ENCODE measurements at regions not wholly inside any gene's neighbourhood (a gene's known extent, or its start where the extent isn't known, plus 50 kb on each side); places are given as distances from the start of the nearest gene placed in this dataset.

DNA sequence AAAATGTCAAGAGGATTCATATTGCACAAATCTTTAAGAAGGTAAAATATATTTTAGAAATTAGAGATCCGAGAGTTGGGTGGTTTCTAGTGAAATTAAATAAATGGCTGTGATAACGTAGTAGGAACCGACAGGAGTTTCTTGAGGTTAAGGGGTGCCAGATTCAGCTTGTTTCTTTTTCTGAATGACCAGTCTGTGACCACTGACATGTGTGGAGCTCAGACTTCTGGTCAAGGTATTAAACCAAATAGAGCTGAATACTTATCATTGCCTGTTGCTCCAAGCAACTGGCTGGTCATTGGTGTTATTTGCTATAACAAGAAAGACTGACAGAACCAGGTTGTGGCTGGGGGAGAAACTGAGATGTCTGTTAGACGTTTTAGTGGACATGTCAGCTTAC is 408.2 kb upstream of the HS6ST1 start:
- DNase-seq, result no peak

DNA sequence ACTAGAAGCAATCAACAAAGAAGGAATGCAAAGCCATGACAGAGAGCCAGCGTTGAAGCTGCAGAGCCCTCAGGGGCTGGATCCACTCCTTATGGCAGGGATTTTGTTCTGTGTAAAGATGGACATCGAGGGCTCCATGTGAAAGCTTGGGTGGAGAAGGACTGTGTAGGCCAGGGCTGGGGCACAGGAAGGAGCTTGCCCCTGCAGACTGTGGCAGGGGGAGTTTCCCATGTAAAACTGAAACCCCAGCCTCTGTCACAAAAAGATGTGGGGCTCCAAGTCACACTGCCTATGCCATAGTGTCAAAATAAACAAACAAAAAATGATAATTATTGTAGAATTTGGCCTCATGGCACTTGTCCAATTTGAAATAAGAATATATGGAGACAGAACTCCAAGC is 408.7 kb upstream of the HS6ST1 start:
- no peak for DNase-seq

DNA sequence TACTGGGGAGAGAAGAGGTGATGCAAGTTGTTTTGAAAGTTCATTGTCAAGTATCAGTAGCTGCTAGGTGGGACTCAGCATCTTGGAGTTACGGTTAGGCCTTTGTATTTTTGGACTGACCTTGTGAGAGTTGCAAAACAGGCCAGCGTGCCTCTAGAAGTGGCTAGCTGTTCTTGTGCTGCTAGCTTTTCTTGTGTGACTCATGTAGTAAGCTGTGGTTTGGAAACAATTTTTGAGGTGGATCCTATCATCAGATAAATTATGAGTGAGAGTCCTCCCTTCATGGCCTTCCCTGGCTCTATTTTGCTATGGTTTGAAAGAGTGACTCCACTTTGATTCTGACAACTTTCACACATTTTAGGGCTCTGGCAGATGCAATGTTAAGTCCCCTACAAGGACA is 409.2 kb upstream of the HS6ST1 start:
- DNase-seq, result no peak

DNA sequence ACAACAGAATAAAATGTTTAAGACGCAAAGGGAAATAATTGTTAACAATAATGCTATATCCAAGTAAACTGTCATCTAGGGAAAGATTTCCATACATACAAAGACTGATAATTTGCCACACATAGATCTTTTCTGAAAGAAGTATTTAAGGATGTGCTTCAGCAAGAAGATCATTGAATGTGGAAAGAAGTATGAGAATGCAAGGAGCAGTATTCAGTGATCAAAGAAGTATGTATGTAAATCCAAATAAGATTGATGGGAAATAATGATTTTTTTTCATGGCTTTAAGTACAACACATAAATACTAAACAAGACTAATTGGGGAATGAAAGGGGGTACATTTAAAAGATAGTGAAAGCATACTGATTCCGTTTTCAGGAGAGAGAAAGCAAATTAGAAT is 410.4 kb upstream of the HS6ST1 start:
- DNase-seq, result no peak

DNA sequence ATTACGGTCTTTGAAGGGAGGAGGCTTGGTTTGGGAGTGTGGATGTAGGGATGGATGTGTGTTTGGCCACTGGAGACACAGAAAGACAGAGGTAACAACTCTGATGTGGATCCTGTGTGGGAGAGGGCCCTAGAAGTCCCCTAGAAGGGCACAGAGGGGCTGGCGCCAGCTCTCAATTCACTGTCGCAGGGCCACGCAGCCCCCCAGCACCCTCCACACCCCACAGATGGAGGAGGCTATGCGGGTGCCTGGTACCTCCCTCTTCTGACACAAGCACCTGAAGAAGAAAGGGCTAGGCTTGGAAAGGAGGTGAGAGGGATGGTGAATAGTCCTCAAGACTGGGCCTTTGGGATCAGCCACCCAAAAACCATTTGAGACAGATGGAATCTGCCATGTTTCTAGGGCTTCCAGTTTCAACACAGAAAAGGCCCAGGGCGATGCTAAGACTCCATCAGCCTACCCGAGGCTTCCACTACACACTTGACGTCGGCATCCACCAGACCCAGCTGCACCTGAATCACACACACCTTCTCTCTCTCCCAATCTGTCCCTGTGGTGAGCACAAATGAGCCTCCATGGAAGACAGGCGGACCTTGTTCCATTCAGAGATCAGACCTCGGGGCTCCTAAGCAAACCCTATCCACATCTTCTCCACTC is 413.5 kb upstream of the HS6ST1 start:
- no peak for DNase-seq

DNA sequence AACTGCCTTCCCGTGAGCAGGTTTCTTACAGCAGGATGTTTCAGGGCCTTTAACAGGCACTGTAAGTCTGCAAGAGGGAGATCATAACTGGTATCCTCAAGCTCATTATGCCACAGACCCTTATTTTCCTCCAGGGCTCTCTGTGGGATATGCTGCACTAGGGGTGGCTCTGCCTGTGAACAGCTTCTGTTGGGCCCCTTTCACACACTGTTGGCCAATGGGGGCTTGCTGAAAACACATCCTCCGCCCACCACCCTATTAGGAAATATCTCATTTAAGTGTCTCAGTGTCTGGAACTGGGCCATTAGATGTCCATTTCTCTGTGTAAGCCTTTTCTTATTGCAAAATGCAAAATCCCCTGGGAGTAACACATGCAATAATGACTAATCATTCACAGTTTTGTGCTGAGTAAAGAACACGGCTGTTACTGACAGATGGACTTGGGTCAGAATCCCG is 414.3 kb upstream of the HS6ST1 start:
- DNase-seq, result no peak

DNA sequence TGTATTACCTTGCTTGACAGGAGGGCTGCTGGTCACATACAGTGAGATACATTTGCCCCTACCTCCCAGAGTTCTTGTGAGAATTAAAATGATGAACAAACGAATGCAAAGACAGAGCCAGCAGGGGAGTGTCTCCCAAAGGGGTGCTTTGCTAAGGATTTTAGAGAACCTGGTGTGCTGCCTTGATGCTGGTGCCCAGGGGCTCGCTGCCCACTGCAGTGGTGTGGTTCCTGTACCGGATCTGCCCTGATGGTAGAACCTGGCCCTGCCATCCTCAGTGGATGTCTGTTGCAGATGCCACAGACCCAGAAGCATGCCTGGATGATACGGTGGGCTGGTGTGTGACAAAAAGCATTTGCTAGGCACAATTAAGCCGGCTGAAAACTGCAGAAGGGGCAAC is 414.8 kb upstream of the HS6ST1 start:
- no peak for DNase-seq

DNA sequence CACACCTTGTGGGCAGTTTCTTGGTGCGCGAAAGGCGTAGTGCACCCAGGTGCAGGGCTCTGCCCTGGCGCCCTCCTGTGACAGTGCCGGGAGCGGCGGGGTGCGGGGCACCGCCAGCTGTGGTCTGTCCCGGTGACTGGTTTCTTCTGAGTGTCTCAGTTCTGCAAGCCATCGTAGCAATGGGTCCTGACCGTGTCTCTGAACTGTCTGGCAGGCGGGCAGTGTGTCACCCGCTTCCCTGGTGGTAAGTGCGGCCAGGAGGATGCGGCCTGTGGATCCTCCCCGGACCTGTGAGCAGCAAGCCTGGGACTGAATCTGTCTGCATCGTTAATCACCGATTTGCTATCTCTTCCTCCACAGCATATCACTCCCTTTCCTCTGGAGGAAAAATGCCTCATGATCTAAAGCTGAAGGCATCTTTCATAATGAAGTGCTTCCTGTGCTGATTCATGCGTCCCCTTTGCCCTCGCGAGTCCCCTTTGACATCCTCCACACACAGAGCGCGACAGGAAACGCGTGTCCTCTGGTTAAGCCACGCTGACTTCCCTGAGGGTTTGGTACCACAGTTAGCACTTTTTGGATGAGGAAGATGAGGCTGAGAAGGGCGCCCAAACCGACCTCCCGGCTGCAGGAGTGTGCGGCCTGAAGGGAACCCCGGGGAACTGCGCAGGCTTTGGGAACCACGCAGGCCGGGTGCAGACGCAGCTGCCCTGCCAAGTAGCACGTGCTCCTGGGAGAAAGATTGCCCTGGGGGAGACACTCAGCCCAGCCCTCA is 416.0 kb upstream of the HS6ST1 start:
- DNase-seq, result no peak

DNA sequence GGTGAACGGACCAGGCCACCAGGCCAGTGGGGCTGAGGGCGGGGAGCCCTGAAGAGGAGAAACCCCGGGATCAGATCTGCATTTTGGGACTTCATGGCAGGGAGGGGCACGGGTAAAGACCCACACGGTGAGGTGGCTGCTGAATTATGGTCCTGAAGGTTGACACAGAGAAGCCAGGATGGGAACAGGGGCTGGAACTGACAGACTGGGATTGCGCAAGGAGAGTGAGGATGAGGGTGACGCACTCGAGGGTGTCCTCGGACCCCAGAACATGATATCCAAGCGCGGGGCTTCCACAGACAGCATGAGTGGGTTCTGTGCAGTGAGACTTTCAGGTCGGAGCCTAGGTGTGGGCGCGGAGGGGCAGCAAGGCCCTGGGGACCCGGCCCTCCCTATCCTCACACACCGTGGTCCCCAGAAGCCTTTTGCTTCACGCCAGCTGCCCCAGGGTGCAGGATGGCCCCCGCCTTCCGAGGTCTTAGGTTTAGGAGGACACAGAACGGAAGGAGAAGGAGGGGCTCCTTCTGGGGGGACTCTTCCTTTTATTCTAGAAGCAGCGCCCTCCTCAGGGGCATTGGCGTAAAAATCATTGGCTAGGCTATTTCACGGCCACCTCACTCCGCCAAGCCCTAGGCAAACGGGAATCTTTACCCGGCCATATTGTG is 416.8 kb upstream of the HS6ST1 start:
- no peak for DNase-seq

DNA sequence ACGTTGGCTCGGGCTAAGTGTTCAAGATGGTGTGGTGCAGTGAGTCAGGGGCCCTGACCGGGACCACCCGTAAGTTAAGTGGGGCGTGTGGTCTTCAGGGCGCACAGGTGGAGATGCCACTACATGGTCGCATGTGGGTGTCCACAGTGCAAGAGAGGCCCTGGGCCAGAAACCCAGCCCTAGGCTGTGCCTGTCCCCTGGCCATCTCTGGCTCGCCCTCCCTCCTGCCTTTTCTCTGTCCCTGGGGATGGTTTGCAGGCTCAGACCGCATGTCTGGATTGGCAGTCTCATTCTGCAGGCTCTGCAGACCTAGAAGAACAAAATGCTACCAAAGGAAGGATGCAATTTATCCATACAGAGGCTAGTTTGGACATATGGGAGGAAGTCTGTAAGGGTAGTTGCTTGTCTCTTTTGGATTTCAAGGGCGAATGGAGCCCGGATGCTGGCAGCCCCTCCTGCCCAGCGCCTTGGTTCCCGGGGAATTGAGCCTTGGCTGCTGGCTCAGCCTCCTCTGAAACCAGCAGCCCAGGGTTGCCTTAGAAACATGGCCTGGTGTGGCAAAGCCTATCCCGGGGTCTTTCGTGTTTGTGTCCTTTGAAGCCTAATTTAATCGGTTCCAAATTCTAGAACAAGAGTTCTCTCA is 417.5 kb upstream of the HS6ST1 start:
- no peak for DNase-seq

DNA sequence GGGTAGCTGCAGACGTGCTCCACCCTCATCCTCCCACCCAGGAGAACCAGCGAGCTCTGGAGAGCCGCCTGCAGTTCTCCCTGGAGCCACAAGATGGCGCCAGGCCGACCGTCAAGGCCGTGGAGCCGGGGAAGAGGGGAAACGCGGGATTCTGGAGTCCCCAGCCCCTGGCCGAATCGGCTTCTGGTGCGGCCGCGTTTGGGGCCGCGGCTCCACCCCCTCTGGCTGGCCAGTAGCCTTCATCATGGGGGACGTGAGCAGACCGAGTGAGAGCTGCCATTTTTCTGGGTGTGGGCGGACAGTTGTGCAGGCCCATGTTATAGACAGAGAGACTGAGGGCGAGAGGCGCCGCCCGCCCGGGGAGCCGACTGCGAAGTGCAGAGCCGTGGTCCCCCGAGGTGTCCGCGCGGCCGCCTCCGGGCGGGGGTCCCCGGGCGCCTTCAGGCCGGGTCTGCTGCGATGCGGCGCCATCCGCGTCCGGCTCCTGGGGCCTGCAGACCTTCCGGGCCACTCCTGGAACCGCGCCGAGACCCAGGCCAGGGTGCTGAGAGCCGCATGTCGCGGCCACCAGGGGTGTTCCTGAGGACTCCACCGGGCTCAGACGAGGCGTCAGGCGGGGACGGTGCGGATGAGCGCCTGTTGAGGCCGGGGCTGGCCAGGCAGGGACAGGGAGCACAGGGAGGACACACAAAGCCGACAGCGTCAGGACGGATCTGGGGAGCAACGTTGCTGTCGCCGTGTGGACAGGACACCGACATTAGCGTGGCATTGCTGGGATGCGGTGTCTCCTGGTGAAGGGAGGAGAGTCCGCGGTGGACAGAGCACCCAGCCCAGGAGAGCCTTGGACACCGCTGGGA is 418.2 kb upstream of the HS6ST1 start:
- DNase-seq, result peak; percentile 86

DNA sequence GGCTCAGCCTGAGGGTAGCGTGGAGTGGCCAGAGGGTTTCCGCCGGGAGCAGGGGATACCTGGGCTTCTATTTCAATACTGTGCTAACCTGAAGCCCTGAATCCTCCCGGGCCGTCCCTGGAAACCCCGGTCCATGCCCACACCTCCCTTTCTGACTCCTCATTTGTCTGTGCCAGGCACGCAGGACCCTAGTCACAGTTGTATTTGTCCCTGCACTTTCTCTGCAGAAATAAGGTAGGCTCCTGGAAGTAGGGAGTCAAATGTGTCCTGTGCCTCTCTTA is 418.8 kb upstream of the HS6ST1 start:
- DNase-seq, result no peak

DNA sequence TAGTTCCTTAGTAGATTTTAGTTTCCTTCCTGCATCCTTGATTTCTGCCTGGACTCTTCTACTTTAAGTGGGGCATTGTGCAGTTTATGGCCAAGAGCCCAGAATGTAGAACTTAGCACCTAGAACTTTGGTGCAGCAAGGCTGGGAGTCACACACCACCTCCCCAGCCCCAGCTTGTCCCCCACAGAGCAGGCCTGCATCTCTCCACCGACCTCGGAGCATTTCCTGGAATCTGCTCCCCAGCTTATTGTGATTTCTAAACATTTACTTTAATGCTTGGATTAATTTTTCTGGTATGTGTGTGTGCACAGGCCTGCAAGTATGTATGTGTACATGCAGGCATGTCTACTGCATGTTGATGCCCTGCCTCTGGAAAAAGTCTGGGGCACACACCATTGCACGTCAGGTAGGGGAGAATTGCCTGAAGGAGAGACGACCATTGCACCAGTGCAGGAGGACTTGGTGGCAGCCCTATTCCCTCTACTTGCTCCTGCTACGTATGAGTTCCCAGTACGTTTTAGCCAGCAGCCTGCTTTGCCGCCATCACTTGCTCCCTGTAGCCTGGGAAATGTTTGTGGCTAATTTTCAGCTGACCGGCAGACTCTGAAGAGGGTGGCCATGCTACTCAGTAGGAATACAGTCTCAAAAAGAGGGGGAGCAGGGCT is 419.9 kb upstream of the HS6ST1 start:
- no peak for DNase-seq

DNA sequence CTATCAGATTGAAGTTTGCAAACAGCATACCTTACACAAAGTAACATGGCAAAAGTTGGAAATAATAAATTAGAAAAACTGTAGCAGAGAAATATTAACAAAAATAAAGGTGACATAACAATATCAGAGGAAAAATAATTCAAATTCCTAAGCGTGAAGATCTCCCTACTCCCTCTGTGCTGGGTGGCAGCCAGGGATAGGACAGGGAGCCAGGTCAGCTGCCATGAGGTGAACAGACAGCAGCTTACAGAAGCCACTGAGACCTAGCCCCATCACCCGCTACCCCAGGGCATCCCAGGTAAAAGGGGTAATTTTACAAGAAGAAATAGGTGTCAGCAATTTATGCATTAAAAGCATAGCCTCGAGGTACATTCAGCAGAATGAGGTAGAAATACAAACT is 423.8 kb upstream of the HS6ST1 start:
- DNase-seq, result no peak

DNA sequence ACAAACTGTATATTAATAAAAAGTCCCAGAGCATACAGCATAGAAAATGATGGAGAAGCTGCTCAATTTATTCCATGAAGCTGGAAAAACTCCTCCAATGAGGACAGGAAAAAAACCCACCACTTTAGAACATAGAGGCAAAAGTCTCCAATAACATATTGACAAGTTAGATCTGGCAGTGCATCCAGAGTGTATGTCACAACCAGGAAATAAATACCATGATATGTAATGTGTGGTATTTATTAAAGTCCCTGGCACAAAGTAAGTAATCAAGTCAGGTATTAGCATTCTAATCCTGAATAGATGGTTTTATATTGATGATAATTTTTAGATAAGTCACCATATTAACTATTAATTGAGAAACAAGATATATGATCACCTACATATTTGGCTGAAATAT is 427.3 kb upstream of the HS6ST1 start:
- DNase-seq, result no peak

DNA sequence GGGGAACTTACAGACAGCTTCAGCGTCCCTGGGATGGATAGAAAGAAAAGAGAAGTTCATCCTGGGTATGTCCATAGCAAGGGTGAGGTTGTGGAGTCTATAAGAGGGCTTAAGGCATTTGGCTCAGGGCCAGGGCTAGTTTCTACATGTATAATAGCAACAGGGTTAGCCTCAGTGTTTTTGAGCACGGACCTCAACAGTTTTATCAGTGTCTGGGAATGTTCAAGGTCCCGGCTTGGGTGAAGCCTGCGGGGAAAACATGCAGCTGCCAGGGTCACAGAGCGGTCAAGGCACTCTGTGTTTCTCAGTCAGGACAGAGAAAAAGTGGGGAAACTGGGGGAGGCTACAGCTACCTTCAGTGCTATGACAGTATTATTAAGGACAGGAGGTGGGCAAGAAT is 427.7 kb upstream of the HS6ST1 start:
- peak; percentile 43 for DNase-seq

DNA sequence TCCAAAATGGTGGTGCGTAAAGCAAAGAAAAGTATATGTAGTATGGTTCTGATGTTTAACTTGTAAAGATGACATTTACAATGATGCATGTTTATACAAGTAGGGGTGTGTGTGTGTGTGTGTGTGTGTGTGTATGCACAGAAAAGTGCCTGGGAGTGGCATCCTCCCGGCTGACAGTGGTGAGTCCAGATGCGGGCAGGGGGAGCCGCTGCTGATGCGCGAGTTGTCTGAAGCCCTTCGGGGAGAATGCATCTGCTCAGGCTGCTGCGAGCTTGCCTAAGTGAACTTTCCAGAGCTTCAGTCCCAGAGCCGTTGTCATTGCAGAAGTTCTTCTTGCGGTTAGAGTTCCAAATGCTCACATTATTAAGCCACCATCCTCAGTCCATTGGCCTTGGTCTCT is 429.7 kb upstream of the HS6ST1 start:
- DNase-seq, result no peak

DNA sequence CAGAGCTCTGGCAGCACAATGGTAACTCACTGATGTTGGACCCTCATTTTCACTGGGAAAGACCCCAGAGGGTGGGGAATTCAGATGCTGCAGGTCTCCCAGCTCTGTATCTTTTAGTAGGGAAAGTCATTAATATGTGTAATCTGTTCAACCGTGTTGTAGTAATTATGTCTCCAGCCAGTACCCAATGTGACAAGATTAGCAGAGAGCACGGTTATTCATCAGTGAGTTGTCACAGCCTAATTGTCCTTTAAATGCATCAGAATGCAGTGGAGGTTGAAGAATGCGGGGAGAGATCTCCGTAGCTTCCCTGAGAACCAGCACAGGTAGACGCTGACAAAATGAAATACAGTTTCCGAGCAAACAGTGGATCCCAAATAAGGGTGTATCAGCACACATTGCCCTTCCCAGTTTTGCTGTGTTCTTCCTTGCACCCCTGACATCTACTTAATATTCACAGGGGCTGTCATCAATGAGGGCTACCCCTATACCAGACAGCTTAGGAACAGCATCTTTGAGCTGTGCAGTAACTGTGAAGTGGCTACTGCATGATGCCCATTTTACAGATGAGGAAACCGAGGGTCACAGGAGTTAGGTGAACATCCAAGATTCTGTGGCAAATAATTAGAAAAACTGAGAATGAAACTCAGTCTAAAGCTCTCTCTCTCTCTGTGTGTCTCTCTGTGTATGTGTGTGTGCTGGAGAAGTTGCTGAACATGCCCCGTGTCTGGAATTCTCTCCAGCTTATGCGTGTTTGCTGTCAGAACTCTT is 430.4 kb upstream of the HS6ST1 start:
- no peak for DNase-seq

DNA sequence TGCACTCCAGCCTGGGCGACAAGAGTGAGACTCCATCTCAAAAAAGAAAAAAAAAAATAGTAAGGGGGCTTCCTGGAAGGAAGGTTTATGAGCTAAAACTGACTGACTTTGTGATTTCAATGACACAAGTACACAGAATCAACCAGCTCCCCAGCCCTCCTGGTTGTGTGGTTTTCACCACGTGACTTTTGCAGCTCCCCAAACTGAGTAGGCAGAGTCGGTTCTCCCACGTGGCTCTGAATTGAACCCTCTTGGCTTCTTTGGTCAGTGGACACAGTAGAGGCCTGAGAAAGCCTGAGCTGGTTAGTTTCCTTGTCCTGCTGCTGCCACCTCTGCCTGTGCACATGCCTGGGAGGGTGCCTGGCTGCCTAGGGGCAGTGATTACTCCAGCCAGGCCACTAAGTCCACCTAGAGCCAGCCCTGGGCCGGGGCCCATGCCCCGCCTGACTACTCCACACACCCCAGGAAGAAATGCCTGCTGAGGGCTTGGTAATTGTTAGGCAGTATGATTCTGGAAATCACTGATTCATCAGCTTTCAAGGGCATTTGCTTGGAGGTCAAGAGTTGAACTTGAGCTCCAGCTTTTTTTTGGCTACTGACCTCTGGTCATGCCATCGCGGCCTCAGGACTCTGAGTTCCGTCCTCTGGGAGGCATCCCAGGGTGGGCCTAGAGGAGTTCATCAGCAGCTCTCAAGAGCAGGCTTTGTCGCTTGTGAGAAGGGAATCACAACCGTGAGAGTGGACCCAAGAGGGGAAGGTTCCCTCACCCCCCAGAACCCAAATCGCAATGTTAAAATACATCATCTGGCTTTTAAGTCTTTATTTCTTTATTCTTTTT is 431.9 kb upstream of the HS6ST1 start:
- no peak for DNase-seq

DNA sequence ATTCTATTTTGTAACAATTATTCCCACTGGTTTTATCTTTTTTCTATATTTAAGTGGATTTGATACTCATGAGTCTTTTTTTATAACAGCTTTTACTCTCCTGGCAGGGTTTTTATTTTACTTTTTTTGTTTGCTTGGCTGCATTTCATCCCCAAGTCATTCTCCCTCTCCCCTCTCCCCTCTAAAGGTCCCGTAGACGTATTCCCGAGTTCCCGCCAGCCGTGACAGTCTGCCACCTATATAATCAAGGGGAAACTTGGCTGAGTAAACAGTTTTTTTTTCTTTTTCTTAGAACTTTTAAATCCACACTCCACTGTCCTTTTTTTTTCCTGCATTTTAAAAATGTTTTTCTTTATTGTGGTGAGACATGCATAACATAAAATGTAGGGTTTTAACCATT is 433.1 kb upstream of the HS6ST1 start:
- no peak for DNase-seq

All from left kidney (tissue), 1 donor.